Endodermal cell (in vitro differentiated cells): ENCODE measurements at regions not wholly inside any gene's neighbourhood (a gene's known extent, or its start where the extent isn't known, plus 50 kb on each side); places are given as distances from the start of the nearest gene placed in this dataset.

Source experiments
- DNase-seq: peaks from one replicate; pipeline ENCODE4 v3.0.0-alpha.2; 2017
- H3K27ac ChIP-seq: 2 replicates; pipeline ENCODE4 v1.5.1; 2013; ENCODE audit warnings: mild to moderate bottlenecking, low read depth, low read length, moderate library complexity
- H3K27me3 ChIP-seq: 2 replicates; pipeline ENCODE4 v1.6.1; 2013; ENCODE audit warnings: mild to moderate bottlenecking, low read length, moderate library complexity; ENCODE audit not compliant: insufficient read depth, control insufficient read depth, poor library complexity, severe bottlenecking
- H3K36me3 ChIP-seq: 2 replicates; pipeline ENCODE4 v1.7.0; 2013; ENCODE audit warnings: mild to moderate bottlenecking, low read length, moderate library complexity; ENCODE audit not compliant: control insufficient read depth, insufficient read depth
- H3K4me1 ChIP-seq: one replicate; pipeline ENCODE4 v1.7.0; 2013; ENCODE audit warnings: low read length; ENCODE audit not compliant: control insufficient read depth, insufficient read depth
- H3K4me3 ChIP-seq: 2 replicates; pipeline ENCODE4 v1.5.1; 2013; ENCODE audit warnings: mild to moderate bottlenecking, low read length, moderate library complexity
- H3K9ac ChIP-seq: 2 replicates; pipeline ENCODE4 v1.6.1; 2013; ENCODE audit warnings: mild to moderate bottlenecking, low read length, moderate library complexity; ENCODE audit not compliant: poor library complexity, severe bottlenecking; ENCODE audit errors: extremely low read depth
- H3K9me3 ChIP-seq: 2 replicates; pipeline ENCODE4 v1.6.1; 2013; ENCODE audit warnings: mild to moderate bottlenecking, low read length, moderate library complexity; ENCODE audit not compliant: control insufficient read depth
- H3K27ac Mint-ChIP-seq: 2 replicates; pipeline ENCODE4 v1.8.0; 2020; ENCODE audit warnings: mixed read lengths
- H3K27me3 Mint-ChIP-seq: 2 replicates; pipeline ENCODE4 v1.8.0; 2021; ENCODE audit warnings: mild to moderate bottlenecking, mixed read lengths; ENCODE audit not compliant: insufficient read depth
- H3K36me3 Mint-ChIP-seq: 2 replicates; pipeline ENCODE4 v1.8.0; 2020; ENCODE audit warnings: low read depth, mixed read lengths
- H3K4me1 Mint-ChIP-seq: 2 replicates; pipeline ENCODE4 v1.8.0; 2020; ENCODE audit warnings: mixed read lengths
- H3K4me3 Mint-ChIP-seq: 2 replicates; pipeline ENCODE4 v1.8.0; 2020; ENCODE audit warnings: mild to moderate bottlenecking, moderate library complexity, mixed read lengths
- H3K9me3 Mint-ChIP-seq: 2 replicates; pipeline ENCODE4 v1.8.0; 2020; ENCODE audit warnings: mild to moderate bottlenecking, mixed read lengths
- WGBS, 2 experiments: methylation state at CpG; one replicate each; pipeline versions ENCODE4 v1.1.5 to v1.1.7; 2013; ENCODE audit warnings: missing lambda C conversion rate in 2 of 2, mixed read lengths in 1 of 2; ENCODE audit not compliant: insufficient coverage in 1 of 2, insufficient read length in 1 of 2; 5-methylcytosine and 5-hydroxymethylcytosine counted together
- TF ChIP-seq, protein P1 (sequence below): fragments of 200-600 bp; sonication (generic); conservative IDR thresholded peaks from 2 replicates; pipeline ENCODE4 v1.5.0; 2021; ENCODE audit warnings: antibody characterized with exemption, mild to moderate bottlenecking

DNA sequence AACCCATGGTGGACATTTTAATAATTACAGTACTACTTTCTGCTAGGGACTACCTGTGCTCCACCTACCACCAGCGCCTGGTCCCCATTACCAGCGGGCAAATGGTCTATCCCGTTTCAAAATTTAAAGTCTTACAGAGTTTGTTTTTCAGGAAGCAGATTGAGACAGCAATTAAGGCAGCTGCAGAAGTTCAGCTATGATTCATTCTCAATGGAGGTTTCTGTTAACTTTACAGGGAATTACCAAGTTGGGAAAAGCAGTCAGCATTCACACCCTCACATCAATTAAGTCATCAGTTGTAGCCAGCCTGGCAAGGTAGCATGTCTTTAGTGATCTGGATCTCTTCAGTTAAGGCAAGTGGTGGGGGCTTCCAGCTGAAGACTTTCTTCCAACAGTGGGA, 410.6 kb upstream of the DAB2 start:
- H3K4me3 Mint-ChIP-seq: no peak overlapping the region
- no peak overlapping the region for H3K27ac Mint-ChIP-seq

DNA sequence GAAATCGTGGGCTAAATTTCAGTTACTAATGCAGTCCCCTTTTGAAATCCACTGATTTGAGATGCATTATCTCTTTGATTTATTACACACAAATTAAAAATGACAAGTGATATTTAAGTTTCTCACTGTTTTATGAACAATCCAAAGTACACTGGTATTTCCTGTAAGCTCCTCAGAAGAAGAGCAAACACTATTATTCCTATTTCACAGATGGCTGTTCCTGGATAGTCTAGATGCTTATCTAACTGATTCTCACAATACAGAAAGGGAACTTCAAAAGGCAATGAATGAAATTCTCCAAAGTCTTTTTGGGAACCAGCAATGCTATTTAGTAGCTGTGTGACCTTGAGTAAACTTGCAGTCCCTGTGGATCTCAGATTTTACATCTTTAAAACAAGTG, 404.7 kb upstream of the DAB2 start:
- H3K4me1 Mint-ChIP-seq: no peaks in the 10 kb centered on the region
- no CpG with 5 or more reads among the region's 1 CpG for WGBS, 2 experiments
- H3K27me3 Mint-ChIP-seq: no peaks in the 10 kb centered on the region
- H3K9me3 Mint-ChIP-seq: no peaks in the 10 kb centered on the region
- no peak overlapping the region for H3K4me3 Mint-ChIP-seq
- Histone ChIP-seq H3K4me3 (no peak overlapping the region), H3K27me3 (no peaks in the 10 kb centered on the region), H3K4me1 (no peaks in the 10 kb centered on the region), H3K27ac (no peak overlapping the region), H3K36me3 (no peaks in the 10 kb centered on the region), H3K9me3 (no peaks in the 10 kb centered on the region), H3K9ac (no peak overlapping the region)
- DNase-seq: no peak
- H3K36me3 Mint-ChIP-seq: no peaks in the 10 kb centered on the region
- H3K27ac Mint-ChIP-seq: no peak overlapping the region
- TF ChIP-seq, protein P1, sequence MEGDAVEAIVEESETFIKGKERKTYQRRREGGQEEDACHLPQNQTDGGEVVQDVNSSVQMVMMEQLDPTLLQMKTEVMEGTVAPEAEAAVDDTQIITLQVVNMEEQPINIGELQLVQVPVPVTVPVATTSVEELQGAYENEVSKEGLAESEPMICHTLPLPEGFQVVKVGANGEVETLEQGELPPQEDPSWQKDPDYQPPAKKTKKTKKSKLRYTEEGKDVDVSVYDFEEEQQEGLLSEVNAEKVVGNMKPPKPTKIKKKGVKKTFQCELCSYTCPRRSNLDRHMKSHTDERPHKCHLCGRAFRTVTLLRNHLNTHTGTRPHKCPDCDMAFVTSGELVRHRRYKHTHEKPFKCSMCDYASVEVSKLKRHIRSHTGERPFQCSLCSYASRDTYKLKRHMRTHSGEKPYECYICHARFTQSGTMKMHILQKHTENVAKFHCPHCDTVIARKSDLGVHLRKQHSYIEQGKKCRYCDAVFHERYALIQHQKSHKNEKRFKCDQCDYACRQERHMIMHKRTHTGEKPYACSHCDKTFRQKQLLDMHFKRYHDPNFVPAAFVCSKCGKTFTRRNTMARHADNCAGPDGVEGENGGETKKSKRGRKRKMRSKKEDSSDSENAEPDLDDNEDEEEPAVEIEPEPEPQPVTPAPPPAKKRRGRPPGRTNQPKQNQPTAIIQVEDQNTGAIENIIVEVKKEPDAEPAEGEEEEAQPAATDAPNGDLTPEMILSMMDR: no peak

More for the DNA sequence above, 410.6 kb upstream of the DAB2 start:
- Histone ChIP-seq H3K27me3 (no peaks in the 10 kb centered on the region), H3K9ac (no peak overlapping the region), H3K4me1 (no peaks in the 10 kb centered on the region), H3K27ac (no peak overlapping the region), H3K9me3 (peaks cover 6% of the 10 kb centered on the region), H3K36me3 (no peaks in the 10 kb centered on the region), H3K4me3 (no peak overlapping the region)
- TF ChIP-seq, protein P1: no peak
- 93 to 100% methylated on average over 3 of the region's 3 CpGs for WGBS, 2 experiments
- H3K4me1 Mint-ChIP-seq: no peaks in the 10 kb centered on the region
- DNase-seq: no peak
- H3K36me3 Mint-ChIP-seq: no peaks in the 10 kb centered on the region
- peaks cover 16% of the 10 kb centered on the region for H3K9me3 Mint-ChIP-seq
- no peaks in the 10 kb centered on the region for H3K27me3 Mint-ChIP-seq

DNA sequence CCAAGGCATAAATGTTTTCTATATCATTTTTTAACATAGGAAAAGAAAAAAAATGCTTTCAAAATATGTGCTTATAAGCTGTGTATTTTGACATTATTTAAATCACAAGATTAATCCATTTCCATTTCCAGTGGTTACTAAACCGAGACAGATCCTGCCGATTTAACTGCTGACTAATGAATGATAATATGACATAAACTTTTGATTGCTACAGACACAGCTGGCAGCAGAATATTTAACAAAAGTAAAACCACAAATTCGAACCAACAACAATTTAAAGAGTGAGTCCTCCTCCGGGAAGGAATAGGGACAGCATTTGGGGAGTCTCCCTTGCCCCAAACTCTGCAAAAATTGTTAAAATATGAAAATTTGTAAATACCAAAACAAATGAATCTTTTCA, 401.3 kb upstream of the DAB2 start:
- no peak overlapping the region for H3K27ac ChIP-seq
- Mint-ChIP-seq H3K27me3 (no peaks in the 10 kb centered on the region), H3K9me3 (no peaks in the 10 kb centered on the region), H3K36me3 (no peaks in the 10 kb centered on the region), H3K4me1 (no peaks in the 10 kb centered on the region), H3K27ac (no peak overlapping the region), H3K4me3 (no peak overlapping the region)
- no peaks in the 10 kb centered on the region for H3K9me3 ChIP-seq
- H3K4me3 ChIP-seq: no peak overlapping the region
- no peak overlapping the region for H3K9ac ChIP-seq
- no peaks in the 10 kb centered on the region for H3K4me1 ChIP-seq
- no peak for DNase-seq
- no peaks in the 10 kb centered on the region for H3K36me3 ChIP-seq
- TF ChIP-seq, protein P1: no peak
- H3K27me3 ChIP-seq: no peaks in the 10 kb centered on the region
- 90% methylated on average over 4 of the region's 4 CpGs; no CpG with 5 or more reads in 1 of the 2 experiments for WGBS, 2 experiments
